Uterus (tissue), 3 donors: ENCODE measurements at regions not wholly inside any gene's neighbourhood (a gene's known extent, or its start where the extent isn't known, plus 50 kb on each side); places are given as distances from the start of the nearest gene placed in this dataset.

Source experiments
- DNase-seq, 2 donors: peaks; one replicate each; pipeline ENCODE4 v3.0.0-alpha.2; 2019 to 2020
- H3K27ac ChIP-seq, 2 donors: fragments of 200-600 bp; sonication (generic); 1 replicate in 1 of 2; 2 replicates in 1 of 2; pipeline ENCODE4 v1.5.1; 2016 to 2018
- H3K27me3 ChIP-seq, 2 donors: fragments of 200-600 bp; sonication (generic); one replicate each; pipeline ENCODE4 v1.5.1; 2018 to 2019; ENCODE audit warnings: control low read depth in 1 of 2
- H3K36me3 ChIP-seq, 2 donors: fragments of 200-600 bp; sonication (generic); one replicate each; pipeline ENCODE4 v1.5.1; 2019; ENCODE audit warnings: control low read depth in 1 of 2
- H3K4me1 ChIP-seq, 2 donors: fragments of 200-600 bp; sonication (generic); one replicate each; pipeline ENCODE4 v1.5.1; 2018 to 2019; ENCODE audit warnings: control low read depth in 1 of 2
- H3K4me3 ChIP-seq, 2 donors: fragments of 200-600 bp; sonication (generic); 1 replicate in 1 of 2; 2 replicates in 1 of 2; pipeline ENCODE4 v1.5.1; 2018 to 2019; ENCODE audit warnings: mild to moderate bottlenecking in 1 of 2
- H3K9me3 ChIP-seq, 2 donors: fragments of 200-600 bp; sonication (generic); one replicate each; pipeline ENCODE4 v1.5.1; 2019; ENCODE audit warnings: control low read depth in 1 of 2
- POLR2A ChIP-seq, 2 donors: fragments of 450-650 bp; IDR thresholded peaks; one replicate each; pipeline ENCODE4 v1.6.1; 2016; ENCODE audit warnings: antibody characterized with exemption in 2 of 2, mild to moderate bottlenecking in 1 of 2, moderate library complexity in 1 of 2
- intact Hi-C: fragments of 100-400 bp; cut with DNase I; formaldehyde crosslinking; loops from one replicate; pipeline ENCODE4 v1.15.1; 2023; ENCODE audit warnings: low total_unique reads
- TF ChIP-seq, protein P1 (sequence below), 4 experiments: fragments of 200-600 bp in 2 of 4; fragments of 450-650 bp in 2 of 4; sonication (generic) in 2 of 4; IDR thresholded peaks; one replicate each; pipeline ENCODE4 v1.5.1; 2016 to 2019; ENCODE audit warnings: antibody characterized with exemption in 4 of 4, mild to moderate bottlenecking in 2 of 4, moderate library complexity in 1 of 4
- donor health status: DM: yes; HTN: yes; CAD: no.

DNA sequence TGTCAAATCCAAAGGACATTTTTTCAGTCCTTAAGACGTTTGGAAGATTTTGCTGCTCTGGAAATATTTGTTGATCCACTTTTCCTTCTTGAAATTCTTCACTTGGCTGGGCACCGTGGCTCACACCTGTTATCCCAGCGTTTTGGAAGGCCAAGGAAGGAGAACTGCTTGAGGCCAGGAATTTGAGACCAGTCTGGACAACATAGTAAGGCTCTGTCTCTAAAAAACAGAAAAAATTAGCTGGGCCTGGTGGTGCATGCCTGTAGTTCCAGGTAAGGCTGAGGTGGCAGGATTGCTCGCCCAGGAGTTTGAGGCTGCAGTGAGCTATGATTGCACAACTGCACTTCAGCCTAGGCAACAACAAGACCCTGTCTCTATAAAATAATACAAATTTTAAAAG lies 173.9 kb upstream of the MITF start:
- intact Hi-C loops = no loop called here
- H3K27ac ChIP-seq = no peak overlapping the region

DNA sequence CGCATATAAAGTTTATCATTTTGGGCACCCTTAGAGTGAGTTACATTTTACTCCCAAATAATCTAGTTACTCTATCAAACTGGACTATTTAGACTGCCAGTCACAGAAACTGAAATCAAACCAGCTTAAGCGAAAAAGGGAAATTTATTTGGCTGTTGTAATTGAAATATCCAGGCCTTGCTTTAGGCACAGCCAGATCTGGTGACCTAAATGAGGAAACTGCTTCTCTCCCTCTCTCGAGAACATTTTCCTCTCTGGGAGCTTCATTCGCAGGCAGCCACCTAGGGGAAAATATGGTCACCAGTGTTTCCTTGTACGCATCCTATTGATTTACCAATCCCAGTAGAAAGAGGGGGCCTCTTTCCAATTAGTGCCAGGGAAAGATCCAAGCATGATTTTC lies 175.3 kb upstream of the MITF start:
- Histone ChIP-seq H3K9me3 (no peaks in the 10 kb centered on the region), H3K27me3 (no peaks in the 10 kb centered on the region), H3K27ac (no peak overlapping the region), H3K4me1 (no peaks in the 10 kb centered on the region), H3K4me3 (no peak overlapping the region), H3K36me3 (no peaks in the 10 kb centered on the region)
- intact Hi-C loops = no loop called here
- TF ChIP-seq, protein P1, sequence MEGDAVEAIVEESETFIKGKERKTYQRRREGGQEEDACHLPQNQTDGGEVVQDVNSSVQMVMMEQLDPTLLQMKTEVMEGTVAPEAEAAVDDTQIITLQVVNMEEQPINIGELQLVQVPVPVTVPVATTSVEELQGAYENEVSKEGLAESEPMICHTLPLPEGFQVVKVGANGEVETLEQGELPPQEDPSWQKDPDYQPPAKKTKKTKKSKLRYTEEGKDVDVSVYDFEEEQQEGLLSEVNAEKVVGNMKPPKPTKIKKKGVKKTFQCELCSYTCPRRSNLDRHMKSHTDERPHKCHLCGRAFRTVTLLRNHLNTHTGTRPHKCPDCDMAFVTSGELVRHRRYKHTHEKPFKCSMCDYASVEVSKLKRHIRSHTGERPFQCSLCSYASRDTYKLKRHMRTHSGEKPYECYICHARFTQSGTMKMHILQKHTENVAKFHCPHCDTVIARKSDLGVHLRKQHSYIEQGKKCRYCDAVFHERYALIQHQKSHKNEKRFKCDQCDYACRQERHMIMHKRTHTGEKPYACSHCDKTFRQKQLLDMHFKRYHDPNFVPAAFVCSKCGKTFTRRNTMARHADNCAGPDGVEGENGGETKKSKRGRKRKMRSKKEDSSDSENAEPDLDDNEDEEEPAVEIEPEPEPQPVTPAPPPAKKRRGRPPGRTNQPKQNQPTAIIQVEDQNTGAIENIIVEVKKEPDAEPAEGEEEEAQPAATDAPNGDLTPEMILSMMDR (IDR thresholded peaks at IDR 0.05) = no peak
- no peak for TF ChIP-seq POLR2A (IDR thresholded peaks at IDR 0.05)
- no peak for DNase-seq

More for the DNA sequence above, 173.9 kb upstream of the MITF start:
- no peaks in the 10 kb centered on the region for H3K36me3 ChIP-seq
- no peak overlapping the region for H3K4me3 ChIP-seq
- no peak for TF ChIP-seq POLR2A (IDR thresholded peaks at IDR 0.05)
- TF ChIP-seq, protein P1 (IDR thresholded peaks at IDR 0.05) = no peak
- no peaks in the 10 kb centered on the region for H3K27me3 ChIP-seq
- no peaks in the 10 kb centered on the region for H3K9me3 ChIP-seq
- no peak for DNase-seq
- H3K4me1 ChIP-seq = no peaks in the 10 kb centered on the region

DNA sequence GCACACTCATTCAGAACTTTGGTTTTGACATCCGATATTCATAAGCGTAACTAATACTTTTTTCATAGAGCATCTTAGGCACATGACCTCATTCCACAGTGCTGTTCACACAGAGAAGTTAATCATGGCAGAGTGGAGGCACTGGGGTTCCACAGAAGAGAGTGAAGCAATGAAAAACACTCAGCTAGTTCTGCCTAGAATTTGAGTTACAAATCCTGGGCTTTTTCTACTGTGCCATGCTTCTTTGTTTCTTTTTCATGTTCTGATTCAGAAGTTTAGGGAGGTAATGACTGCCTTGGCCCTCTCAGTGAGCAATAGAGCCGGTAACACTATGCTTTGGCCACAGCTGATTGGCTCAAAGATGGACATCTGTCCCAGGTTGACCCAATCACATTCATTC lies 176.1 kb upstream of the MITF start:
- no peak overlapping the region for H3K27ac ChIP-seq
- no peaks in the 10 kb centered on the region for H3K27me3 ChIP-seq
- no peaks in the 10 kb centered on the region for H3K9me3 ChIP-seq
- H3K4me3 ChIP-seq = no peak overlapping the region
- intact Hi-C loops = no loop called here
- no peak for DNase-seq
- TF ChIP-seq POLR2A (IDR thresholded peaks at IDR 0.05) = no peak
- TF ChIP-seq, protein P1 (IDR thresholded peaks at IDR 0.05) = no peak
- no peaks in the 10 kb centered on the region for H3K36me3 ChIP-seq
- no peaks in the 10 kb centered on the region for H3K4me1 ChIP-seq

DNA sequence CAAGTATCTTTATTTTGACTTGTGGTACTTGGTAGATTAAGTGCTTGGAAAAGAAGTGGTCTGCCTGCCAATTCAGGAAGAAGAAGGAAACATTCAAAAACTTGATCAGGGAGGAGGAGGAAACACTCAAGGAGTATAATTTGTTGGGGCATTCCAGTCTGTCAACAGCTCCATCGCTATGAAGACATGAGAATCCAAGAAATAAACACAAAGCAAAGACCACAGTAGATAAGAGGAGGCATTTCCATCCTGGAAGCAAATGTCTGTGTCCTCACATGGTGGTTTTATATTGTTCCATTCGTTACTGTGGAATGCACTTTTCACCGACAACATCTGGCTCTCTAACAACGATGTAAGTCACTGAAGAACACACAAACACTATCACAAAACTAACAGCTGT lies 176.1 kb upstream of the FRMD4B start:
- no peaks in the 10 kb centered on the region for H3K36me3 ChIP-seq
- intact Hi-C loops = no loop called here
- TF ChIP-seq, protein P1 (IDR thresholded peaks at IDR 0.05) = no peak
- no peak for TF ChIP-seq POLR2A (IDR thresholded peaks at IDR 0.05)
- no peak for DNase-seq
- no peak overlapping the region for H3K4me3 ChIP-seq
- no peak overlapping the region for H3K27ac ChIP-seq
- no peaks in the 10 kb centered on the region for H3K27me3 ChIP-seq
- no peaks in the 10 kb centered on the region for H3K4me1 ChIP-seq
- H3K9me3 ChIP-seq = no peaks in the 10 kb centered on the region

DNA sequence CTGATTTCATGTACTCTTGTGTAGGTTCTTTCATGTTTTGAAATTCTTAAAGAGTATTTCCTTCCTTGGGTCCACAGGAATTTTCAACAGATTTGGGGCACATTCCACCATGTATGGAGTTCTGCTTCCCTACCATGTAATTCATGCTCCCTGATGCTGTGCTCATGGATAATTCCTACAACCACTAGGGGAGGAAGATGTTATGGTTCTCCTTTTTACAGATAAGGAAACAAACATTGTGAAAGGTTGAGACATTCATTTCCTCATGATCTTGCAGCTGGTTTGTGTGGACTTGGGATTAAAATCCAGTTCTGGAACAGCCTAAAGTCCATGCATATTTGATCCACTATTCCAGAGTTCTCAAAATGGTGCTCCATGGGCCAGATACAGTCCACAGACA lies 174.9 kb upstream of the FRMD4B start:
- Histone ChIP-seq H3K27me3 (no peaks in the 10 kb centered on the region), H3K36me3 (no peaks in the 10 kb centered on the region), H3K4me3 (no peak overlapping the region), H3K9me3 (no peaks in the 10 kb centered on the region), H3K27ac (no peak overlapping the region), H3K4me1 (no peaks in the 10 kb centered on the region)
- intact Hi-C loops = no loop called here
- TF ChIP-seq, protein P1 (IDR thresholded peaks at IDR 0.05) = no peak
- TF ChIP-seq POLR2A (IDR thresholded peaks at IDR 0.05) = no peak
- no peak for DNase-seq
